GM12878 (cell line): ENCODE measurements at regions not wholly inside any gene's neighbourhood (a gene's known extent, or its start where the extent isn't known, plus 50 kb on each side); places are given as distances from the start of the nearest gene placed in this dataset.

Source experiments
- ATAC-seq: fragments of 200-7000 bp; cut with Tn5 transposase; 3 replicates; pipeline ENCODE4 v1.9.1; 2020; ENCODE audit warnings: mild to moderate bottlenecking, moderate library complexity
- BruUV-seq: library from RNA; stranded (reverse); fragments of 400-500 nt; replicated peaks from 2 replicates; lab custom pipeline; 2021; lab: Mats Ljungman, UMichigan
- CTCF ChIA-PET: fragments of 300-600 bp; sonication (Branson Sonifier 250); formaldehyde crosslinking; extraction: SDS; loops from one replicate; lab custom pipeline; 2021; ENCODE audit warnings: inconsistent platforms; lab: Yijun Ruan, JAX
- POLR2A ChIA-PET: fragments of 350-600 bp; formaldehyde crosslinking; extraction: SDS; loops from one replicate; lab custom pipeline; 2021; ENCODE audit warnings: inconsistent platforms; lab: Charles Lee
- RAD21 ChIA-PET: fragments of 300-600 bp; sonication (Branson Sonifier 250); formaldehyde crosslinking; loops from one replicate; lab custom pipeline; 2023; ENCODE audit warnings: antibody characterized with exemption; ENCODE audit not compliant: unreplicated experiment; lab: Charles Lee
- SMC1A ChIA-PET: fragments of 300-600 bp; sonication (Branson Sonifier 250); formaldehyde crosslinking; loops from one replicate; lab custom pipeline; 2023; ENCODE audit not compliant: unreplicated experiment, uncharacterized antibody; lab: Charles Lee
- DNase-seq: peaks from one replicate; pipeline ENCODE4 v3.0.0-alpha.2; 2011; ENCODE audit warnings: low read depth, low spot score
- FAIRE-seq: peaks from 3 replicates; lab custom pipeline; 2011; peaks lifted over from hg19 to GRCh38; lab: Jason Lieb, UNC
- H2AFZ ChIP-seq: 2 replicates; pipeline ENCODE4 v1.6.0; 2011; ENCODE audit warnings: low read depth, low read length, control low read depth; ENCODE audit not compliant: control insufficient read depth
- H3K27ac ChIP-seq: 2 replicates; pipeline ENCODE4 v1.5.1; 2011; ENCODE audit warnings: control low read depth; ENCODE audit not compliant: control insufficient read depth, insufficient read depth
- H3K27me3 ChIP-seq, 2 experiments: replicated peaks in 1 of 2; 2 replicates each; pipeline versions ENCODE4 v1.6.0 to v1.6.1; 2011; ENCODE audit warnings: low read length in 1 of 2; ENCODE audit not compliant: control insufficient read depth in 2 of 2, insufficient read depth in 2 of 2
- H3K36me3 ChIP-seq, 2 experiments: 2 replicates each; pipeline ENCODE4 v1.5.1; 2011; ENCODE audit warnings: low read length in 1 of 2; ENCODE audit not compliant: control insufficient read depth in 2 of 2, insufficient read depth in 2 of 2
- H3K4me1 ChIP-seq: 2 replicates; pipeline ENCODE4 v1.6.1; 2011; ENCODE audit warnings: mild to moderate bottlenecking, low read length, moderate library complexity, mixed read lengths; ENCODE audit not compliant: control insufficient read depth, insufficient read depth
- H3K4me2 ChIP-seq: 2 replicates; pipeline ENCODE4 v1.6.0; 2011; ENCODE audit warnings: control low read depth; ENCODE audit not compliant: control insufficient read depth, insufficient read depth
- H3K4me3 ChIP-seq: fragments of 200-600 bp; sonication (generic); 2 replicates; pipeline ENCODE4 v1.5.1; 2016
- H3K79me2 ChIP-seq: 2 replicates; pipeline ENCODE4 v1.6.0; 2011; ENCODE audit warnings: low read length; ENCODE audit not compliant: control insufficient read depth, insufficient read depth
- H3K9ac ChIP-seq: 2 replicates; pipeline ENCODE4 v1.8.0; 2011; ENCODE audit warnings: low read length, control low read depth, mixed read lengths; ENCODE audit not compliant: control insufficient read depth, insufficient read depth
- H3K9me3 ChIP-seq: replicated peaks from 3 replicates; pipeline ENCODE4 v1.5.1; 2011; ENCODE audit warnings: mild to moderate bottlenecking, low read length; ENCODE audit not compliant: control insufficient read depth, insufficient read depth
- H4K20me1 ChIP-seq: 2 replicates; pipeline ENCODE4 v1.6.0; 2011; ENCODE audit not compliant: control insufficient read depth, insufficient read depth
- BHLHE40 ChIP-seq, 2 experiments: fragments of 450-650 bp in 1 of 2; IDR thresholded peaks; 2 replicates each; pipeline ENCODE4 v1.6.1; 2011 to 2017; ENCODE audit warnings: low read depth in 2 of 2, borderline replicate concordance in 1 of 2, improper control_type of control experiment in 1 of 2, low read length in 1 of 2, mild to moderate bottlenecking in 1 of 2
- KLF5 ChIP-seq: fragments of 450-650 bp; IDR thresholded peaks from 2 replicates; pipeline ENCODE4 v1.6.1; 2014; ENCODE audit warnings: mild to moderate bottlenecking; ENCODE audit not compliant: partially characterized antibody
- MEF2B ChIP-seq: fragments of 450-650 bp; IDR thresholded peaks from 2 replicates; pipeline ENCODE4 v1.6.1; 2018; ENCODE audit warnings: mild to moderate bottlenecking, moderate library complexity; ENCODE audit not compliant: partially characterized antibody, poor library complexity, severe bottlenecking
- NFXL1 ChIP-seq: fragments of 450-650 bp; IDR thresholded peaks from 2 replicates; pipeline ENCODE4 v1.6.1; 2017; ENCODE audit warnings: antibody characterized with exemption, mild to moderate bottlenecking, borderline replicate concordance
- NRF1 ChIP-seq: conservative IDR thresholded peaks from 2 replicates; pipeline ENCODE4 v1.6.1; 2011; ENCODE audit warnings: mild to moderate bottlenecking, low read depth, low read length, improper control_type of control experiment
- PML ChIP-seq: IDR thresholded peaks from 2 replicates; pipeline ENCODE4 v1.6.1; 2012; ENCODE audit warnings: low read length, inconsistent platforms
- RAD51 ChIP-seq: fragments of 450-650 bp; IDR thresholded peaks from 2 replicates; pipeline ENCODE4 v1.6.1; 2016; ENCODE audit warnings: moderate library complexity, mild to moderate bottlenecking, inconsistent platforms
- SMC3 ChIP-seq: IDR thresholded peaks from 2 replicates; pipeline ENCODE4 v1.6.1; 2011; ENCODE audit warnings: low read length, improper control_type of control experiment, borderline replicate concordance
- TCF3 ChIP-seq: IDR thresholded peaks from 2 replicates; pipeline ENCODE4 v1.6.1; 2012; ENCODE audit warnings: low read depth, mild to moderate bottlenecking, low read length, borderline replicate concordance; ENCODE audit not compliant: insufficient read depth
- ZNF384 ChIP-seq: IDR thresholded peaks from 2 replicates; pipeline ENCODE4 v1.6.1; 2012; ENCODE audit warnings: low read depth, mild to moderate bottlenecking, low read length, improper control_type of control experiment, borderline replicate concordance
- WGBS: methylation state at CpG from one replicate; pipeline ENCODE4 v1.1.6; 2016; ENCODE audit warnings: low lambda C conversion rate; ENCODE audit not compliant: insufficient replicate concordance, insufficient coverage; ENCODE audit errors: missing lambda C conversion rate; 5-methylcytosine and 5-hydroxymethylcytosine counted together
- in situ Hi-C: fragments of 300-500 bp; cut with MboI; formaldehyde crosslinking; loops from 9 replicates; pipeline ENCODE4 v1.14.3; 2018; ENCODE audit warnings: mixed read lengths
- intact Hi-C: fragments of 100-400 bp; cut with micrococcal nuclease; formaldehyde crosslinking; loops from one replicate; pipeline ENCODE4 v1.14.2; 2022; ENCODE audit not compliant: unreplicated experiment
- TF ChIP-seq, protein P1 (sequence below): fragments of 450-650 bp; IDR thresholded peaks from 2 replicates; pipeline ENCODE4 v1.6.1; 2017; ENCODE audit warnings: borderline replicate concordance
- TF ChIP-seq, protein P2 (sequence below): fragments of 450-650 bp; IDR thresholded peaks from 2 replicates; pipeline ENCODE4 v1.6.1; 2018; ENCODE audit warnings: mild to moderate bottlenecking, low read depth, moderate library complexity; ENCODE audit not compliant: partially characterized antibody
- TF ChIP-seq, protein P3 (sequence below): fragments of 450-650 bp; IDR thresholded peaks from 2 replicates; pipeline ENCODE4 v1.6.1; 2017; ENCODE audit warnings: mild to moderate bottlenecking

DNA sequence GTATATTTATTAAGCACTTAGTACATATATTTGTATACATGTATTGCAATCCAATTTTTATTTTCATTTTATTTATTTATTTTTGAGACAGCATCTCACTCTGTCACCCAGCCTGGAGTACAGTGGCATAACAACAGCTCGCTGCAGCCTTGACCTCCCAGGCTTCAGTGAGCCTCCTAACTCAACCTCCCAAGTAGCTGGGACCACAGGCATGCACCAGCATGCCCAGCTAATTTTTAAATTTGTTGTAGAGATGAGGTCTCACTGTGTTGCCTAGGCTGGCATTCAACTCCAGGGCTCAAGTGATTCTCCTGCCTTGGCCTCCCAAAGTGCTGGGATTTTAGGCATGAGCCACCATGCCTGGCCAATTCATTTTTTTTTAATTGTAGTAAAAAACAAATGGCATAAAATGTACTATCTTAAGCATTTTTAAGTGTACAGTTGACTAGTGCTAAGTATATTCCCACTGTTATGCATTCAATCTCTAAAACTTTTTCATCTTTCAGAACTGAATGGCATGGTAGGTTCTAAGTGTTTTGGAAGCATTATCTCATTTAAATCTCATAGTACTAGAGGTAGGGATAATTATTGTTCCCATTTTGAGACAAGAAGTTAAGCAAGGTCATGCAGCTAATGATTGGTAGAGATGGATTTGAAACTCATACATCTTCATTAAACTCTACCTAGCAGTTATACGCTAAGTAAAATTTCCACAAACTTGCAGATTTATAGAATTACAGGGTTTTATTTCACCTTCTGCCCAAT, 264.0 kb upstream of the NFE2L3 start:
- BruUV-seq = no TSS peak
- CTCF ChIA-PET = interaction anchor here (1.0 to 1.5 kb wide), 4 partner anchors 8 to 794 kb away, joined by 3 to 5 read pairs (median 3); no protein-coding TSS in a partner anchor
- no peaks in the 10 kb centered on the region for H4K20me1 ChIP-seq
- 84% methylated on average over 2 of the region's 2 CpGs for WGBS
- no peak overlapping the region for H2AFZ ChIP-seq
- POLR2A ChIA-PET = no interaction called here
- SMC1A ChIA-PET = interaction anchor here (0.8 to 2.9 kb wide), 6 partner anchors 8 to 485 kb away, joined by 3 to 10 read pairs (median 4); no protein-coding TSS in a partner anchor
- FAIRE-seq (no peak), DNase-seq (no peak), ATAC-seq (no peak)
- H3K9ac ChIP-seq = no peak overlapping the region
- H3K4me1 ChIP-seq = no peaks in the 10 kb centered on the region
- intact Hi-C loops = no loop called here
- H3K4me2 ChIP-seq = no peak overlapping the region
- H3K27ac ChIP-seq = no peak overlapping the region
- RAD21 ChIA-PET = interaction anchor here (1.4 kb wide), 1 partner anchor 310 kb away, joined by 3 read pairs; no protein-coding TSS in a partner anchor
- no peak overlapping the region for H3K4me3 ChIP-seq
- no peaks in the 10 kb centered on the region for H3K9me3 ChIP-seq
- in situ Hi-C loops = no loop called here
- no peaks in the 10 kb centered on the region for H3K36me3 ChIP-seq
- H3K79me2 ChIP-seq = no peaks in the 10 kb centered on the region
- peaks cover 0 to 4% of the 10 kb centered on the region in 2 experiments; a peak in 1 of 4 replicates for H3K27me3 ChIP-seq
- TF ChIP-seq TCF3 (no peak), KLF5 (no peak), SMC3 (no peak), PML (no peak), NFXL1 (no peak), BHLHE40 (IDR thresholded peaks at IDR 0.05; ENCODE audit: borderline replicate concordance in 1 of 2, low read depth in 2 of 2, low read length in 1 of 2) (no peak), NRF1 (no peak), ZNF384 (no peak), RAD51 (no peak), MEF2B (no peak)
- TF ChIP-seq, protein P1, sequence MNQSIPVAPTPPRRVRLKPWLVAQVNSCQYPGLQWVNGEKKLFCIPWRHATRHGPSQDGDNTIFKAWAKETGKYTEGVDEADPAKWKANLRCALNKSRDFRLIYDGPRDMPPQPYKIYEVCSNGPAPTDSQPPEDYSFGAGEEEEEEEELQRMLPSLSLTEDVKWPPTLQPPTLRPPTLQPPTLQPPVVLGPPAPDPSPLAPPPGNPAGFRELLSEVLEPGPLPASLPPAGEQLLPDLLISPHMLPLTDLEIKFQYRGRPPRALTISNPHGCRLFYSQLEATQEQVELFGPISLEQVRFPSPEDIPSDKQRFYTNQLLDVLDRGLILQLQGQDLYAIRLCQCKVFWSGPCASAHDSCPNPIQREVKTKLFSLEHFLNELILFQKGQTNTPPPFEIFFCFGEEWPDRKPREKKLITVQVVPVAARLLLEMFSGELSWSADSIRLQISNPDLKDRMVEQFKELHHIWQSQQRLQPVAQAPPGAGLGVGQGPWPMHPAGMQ = no peak
- TF ChIP-seq, protein P2, sequence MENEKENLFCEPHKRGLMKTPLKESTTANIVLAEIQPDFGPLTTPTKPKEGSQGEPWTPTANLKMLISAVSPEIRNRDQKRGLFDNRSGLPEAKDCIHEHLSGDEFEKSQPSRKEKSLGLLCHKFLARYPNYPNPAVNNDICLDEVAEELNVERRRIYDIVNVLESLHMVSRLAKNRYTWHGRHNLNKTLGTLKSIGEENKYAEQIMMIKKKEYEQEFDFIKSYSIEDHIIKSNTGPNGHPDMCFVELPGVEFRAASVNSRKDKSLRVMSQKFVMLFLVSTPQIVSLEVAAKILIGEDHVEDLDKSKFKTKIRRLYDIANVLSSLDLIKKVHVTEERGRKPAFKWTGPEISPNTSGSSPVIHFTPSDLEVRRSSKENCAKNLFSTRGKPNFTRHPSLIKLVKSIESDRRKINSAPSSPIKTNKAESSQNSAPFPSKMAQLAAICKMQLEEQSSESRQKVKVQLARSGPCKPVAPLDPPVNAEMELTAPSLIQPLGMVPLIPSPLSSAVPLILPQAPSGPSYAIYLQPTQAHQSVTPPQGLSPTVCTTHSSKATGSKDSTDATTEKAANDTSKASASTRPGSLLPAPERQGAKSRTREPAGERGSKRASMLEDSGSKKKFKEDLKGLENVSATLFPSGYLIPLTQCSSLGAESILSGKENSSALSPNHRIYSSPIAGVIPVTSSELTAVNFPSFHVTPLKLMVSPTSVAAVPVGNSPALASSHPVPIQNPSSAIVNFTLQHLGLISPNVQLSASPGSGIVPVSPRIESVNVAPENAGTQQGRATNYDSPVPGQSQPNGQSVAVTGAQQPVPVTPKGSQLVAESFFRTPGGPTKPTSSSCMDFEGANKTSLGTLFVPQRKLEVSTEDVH = no peak
- TF ChIP-seq, protein P3, sequence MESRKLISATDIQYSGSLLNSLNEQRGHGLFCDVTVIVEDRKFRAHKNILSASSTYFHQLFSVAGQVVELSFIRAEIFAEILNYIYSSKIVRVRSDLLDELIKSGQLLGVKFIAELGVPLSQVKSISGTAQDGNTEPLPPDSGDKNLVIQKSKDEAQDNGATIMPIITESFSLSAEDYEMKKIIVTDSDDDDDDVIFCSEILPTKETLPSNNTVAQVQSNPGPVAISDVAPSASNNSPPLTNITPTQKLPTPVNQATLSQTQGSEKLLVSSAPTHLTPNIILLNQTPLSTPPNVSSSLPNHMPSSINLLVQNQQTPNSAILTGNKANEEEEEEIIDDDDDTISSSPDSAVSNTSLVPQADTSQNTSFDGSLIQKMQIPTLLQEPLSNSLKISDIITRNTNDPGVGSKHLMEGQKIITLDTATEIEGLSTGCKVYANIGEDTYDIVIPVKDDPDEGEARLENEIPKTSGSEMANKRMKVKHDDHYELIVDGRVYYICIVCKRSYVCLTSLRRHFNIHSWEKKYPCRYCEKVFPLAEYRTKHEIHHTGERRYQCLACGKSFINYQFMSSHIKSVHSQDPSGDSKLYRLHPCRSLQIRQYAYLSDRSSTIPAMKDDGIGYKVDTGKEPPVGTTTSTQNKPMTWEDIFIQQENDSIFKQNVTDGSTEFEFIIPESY = no peak
